ENCODE measurements at regions not wholly inside any gene's neighbourhood (a gene's known extent, or its start where the extent isn't known, plus 50 kb on each side); places are given as distances from the start of the nearest gene placed in this dataset.
"Not testable (repeated sequence)": the region's sequence is repeated elsewhere in the genome, so short reads cannot be mapped to it uniquely, and the experiment has no call there.

DNA sequence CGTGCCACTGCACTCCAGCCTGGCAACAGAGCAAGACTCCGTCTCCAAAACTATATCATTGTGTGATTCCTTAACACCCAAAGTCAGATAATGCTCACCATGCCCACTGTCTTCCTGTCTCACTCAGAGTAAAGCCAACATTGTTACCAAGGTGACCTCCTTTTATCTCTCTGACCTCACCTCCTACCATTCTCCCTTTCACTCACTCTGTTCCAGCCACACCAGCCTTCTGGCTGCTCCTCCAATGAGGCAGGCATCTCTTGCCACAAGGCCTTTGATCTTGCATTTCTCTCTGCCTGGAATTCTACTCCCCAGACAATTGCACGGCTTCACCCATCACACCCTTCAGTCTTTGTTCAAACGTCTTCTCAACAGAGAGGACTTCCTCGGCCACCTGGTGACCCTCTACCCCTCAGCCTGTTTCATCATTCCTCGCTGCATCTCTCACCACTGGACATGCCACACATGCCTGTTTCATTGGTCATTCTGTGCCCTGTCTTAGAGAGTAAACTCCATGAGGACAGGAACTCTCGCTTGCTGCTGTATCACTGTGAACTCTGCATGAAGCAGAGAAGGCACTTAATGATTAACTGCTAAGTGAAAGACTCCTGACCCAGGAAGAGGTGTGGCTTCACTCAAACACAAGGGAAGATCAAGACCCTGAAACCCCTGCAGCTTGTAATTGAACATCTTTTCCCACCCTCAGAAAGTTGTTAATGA, 67.1 kb upstream of the CAPZB start:
- TF ChIP-seq, protein P1, sequence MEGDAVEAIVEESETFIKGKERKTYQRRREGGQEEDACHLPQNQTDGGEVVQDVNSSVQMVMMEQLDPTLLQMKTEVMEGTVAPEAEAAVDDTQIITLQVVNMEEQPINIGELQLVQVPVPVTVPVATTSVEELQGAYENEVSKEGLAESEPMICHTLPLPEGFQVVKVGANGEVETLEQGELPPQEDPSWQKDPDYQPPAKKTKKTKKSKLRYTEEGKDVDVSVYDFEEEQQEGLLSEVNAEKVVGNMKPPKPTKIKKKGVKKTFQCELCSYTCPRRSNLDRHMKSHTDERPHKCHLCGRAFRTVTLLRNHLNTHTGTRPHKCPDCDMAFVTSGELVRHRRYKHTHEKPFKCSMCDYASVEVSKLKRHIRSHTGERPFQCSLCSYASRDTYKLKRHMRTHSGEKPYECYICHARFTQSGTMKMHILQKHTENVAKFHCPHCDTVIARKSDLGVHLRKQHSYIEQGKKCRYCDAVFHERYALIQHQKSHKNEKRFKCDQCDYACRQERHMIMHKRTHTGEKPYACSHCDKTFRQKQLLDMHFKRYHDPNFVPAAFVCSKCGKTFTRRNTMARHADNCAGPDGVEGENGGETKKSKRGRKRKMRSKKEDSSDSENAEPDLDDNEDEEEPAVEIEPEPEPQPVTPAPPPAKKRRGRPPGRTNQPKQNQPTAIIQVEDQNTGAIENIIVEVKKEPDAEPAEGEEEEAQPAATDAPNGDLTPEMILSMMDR (IDR thresholded peaks at IDR 0.05; ENCODE audit: borderline replicate concordance, extremely low read depth, insufficient read depth) = no peak
- no peak for DNase-seq
- Histone ChIP-seq H3K36me3 (ENCODE audit: control insufficient read depth in 2 of 3, insufficient read depth in 3 of 3, low read length in 3 of 3) (no peaks in the 10 kb centered on the region), H3K9me3 (ENCODE audit: control insufficient read depth in 2 of 3, insufficient read depth in 1 of 3, low read length in 3 of 3) (no peaks in the 10 kb centered on the region), H3K27me3 (ENCODE audit: control insufficient read depth, insufficient read depth, low read length) (no peaks in the 10 kb centered on the region), H3K4me3 (ENCODE audit: low read length in 3 of 3) (no peak overlapping the region), H3K27ac (ENCODE audit: low read depth in 2 of 2, low read length in 2 of 2) (no peak overlapping the region), H3K9ac (ENCODE audit: low read length in 3 of 3) (no peak overlapping the region), H3K4me1 (ENCODE audit: control insufficient read depth in 2 of 3, insufficient read depth in 2 of 3, low read depth in 1 of 3, low read length in 3 of 3) (no peaks in the 10 kb centered on the region)
- intact Hi-C loops (cut with DNase I) = no loop called here
- no peak for FAIRE-seq

DNA sequence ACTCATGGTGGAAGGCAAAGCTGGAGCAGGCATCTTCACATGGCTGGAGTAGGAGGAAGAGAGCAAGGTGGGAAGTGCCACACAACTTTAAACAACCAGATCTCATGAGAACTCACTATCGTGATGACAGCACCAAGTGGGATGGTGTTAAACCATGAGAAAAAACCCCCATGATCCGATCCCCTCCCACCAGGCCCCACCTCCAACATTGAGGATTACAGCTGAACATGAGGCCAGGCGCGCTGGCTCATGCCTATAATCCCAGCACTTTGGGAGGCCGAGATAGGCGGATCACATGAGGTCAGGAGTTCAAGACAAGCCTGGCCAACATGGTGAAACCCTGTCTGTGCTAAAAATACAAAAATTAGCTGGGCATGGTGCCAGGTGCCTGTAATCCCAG, 66.5 kb upstream of the CAPZB start:
- DNase-seq; H3K36me3 ChIP-seq (ENCODE audit: control insufficient read depth in 2 of 3, insufficient read depth in 3 of 3, low read length in 3 of 3); H3K27me3 ChIP-seq (ENCODE audit: control insufficient read depth, insufficient read depth, low read length); H3K9ac ChIP-seq (ENCODE audit: low read length in 3 of 3); intact Hi-C loops (cut with DNase I); H3K27ac ChIP-seq (ENCODE audit: low read depth in 2 of 2, low read length in 2 of 2); FAIRE-seq; H3K4me1 ChIP-seq (ENCODE audit: control insufficient read depth in 2 of 3, insufficient read depth in 2 of 3, low read depth in 1 of 3, low read length in 3 of 3); H3K4me3 ChIP-seq (ENCODE audit: low read length in 3 of 3); H3K9me3 ChIP-seq (ENCODE audit: control insufficient read depth in 2 of 3, insufficient read depth in 1 of 3, low read length in 3 of 3): not testable (repeated sequence)

DNA sequence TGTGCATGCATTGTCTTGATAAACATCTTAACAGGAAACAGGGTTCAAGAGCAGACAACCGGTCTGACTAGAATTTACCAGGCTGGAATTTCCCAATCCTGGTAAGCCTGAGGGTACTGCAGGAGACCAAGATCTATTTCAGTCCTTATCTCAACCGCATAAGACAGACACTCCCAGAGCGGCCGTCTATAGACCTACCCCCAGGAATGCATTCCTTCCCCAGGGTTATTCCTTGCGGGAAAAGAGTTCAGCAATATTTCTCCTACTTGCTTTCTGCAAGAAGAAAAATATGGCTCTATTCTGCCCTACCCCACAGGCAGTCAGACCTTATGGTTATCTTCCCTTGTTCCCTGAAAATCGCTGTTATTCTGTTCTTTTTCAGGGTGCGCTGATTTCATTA, 65.1 kb upstream of the CAPZB start:
- intact Hi-C loops (cut with DNase I); H3K9ac ChIP-seq (ENCODE audit: low read length in 3 of 3); H3K27me3 ChIP-seq (ENCODE audit: control insufficient read depth, insufficient read depth, low read length); H3K9me3 ChIP-seq (ENCODE audit: control insufficient read depth in 2 of 3, insufficient read depth in 1 of 3, low read length in 3 of 3); H3K4me1 ChIP-seq (ENCODE audit: control insufficient read depth in 2 of 3, insufficient read depth in 2 of 3, low read depth in 1 of 3, low read length in 3 of 3); H3K4me3 ChIP-seq (ENCODE audit: low read length in 3 of 3); FAIRE-seq; H3K36me3 ChIP-seq (ENCODE audit: control insufficient read depth in 2 of 3, insufficient read depth in 3 of 3, low read length in 3 of 3); H3K27ac ChIP-seq (ENCODE audit: low read depth in 2 of 2, low read length in 2 of 2); DNase-seq: not testable (repeated sequence)

DNA sequence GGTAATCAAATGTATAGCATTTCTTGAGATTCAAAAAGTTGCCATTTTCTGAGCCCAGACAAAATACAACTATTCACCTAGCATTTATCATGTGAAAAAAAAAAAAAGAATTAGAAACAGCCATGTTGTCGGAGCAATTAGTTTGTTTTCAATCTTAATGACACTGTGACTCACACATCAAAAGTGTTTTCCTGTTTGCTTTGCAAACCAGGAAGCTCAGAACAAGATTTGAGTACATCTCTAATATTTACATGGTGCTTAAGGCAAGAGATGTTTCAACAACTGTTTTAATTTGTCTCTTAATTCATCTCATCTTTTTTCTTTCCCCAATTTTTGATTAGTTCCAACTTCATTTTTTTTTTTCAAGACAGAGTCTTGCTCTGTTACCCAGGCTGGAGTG, 62.5 kb upstream of the CAPZB start:
- TF ChIP-seq, protein P1 (IDR thresholded peaks at IDR 0.05; ENCODE audit: borderline replicate concordance, extremely low read depth, insufficient read depth) = no peak
- Histone ChIP-seq H3K4me3 (ENCODE audit: low read length in 3 of 3) (no peak overlapping the region), H3K4me1 (ENCODE audit: control insufficient read depth in 2 of 3, insufficient read depth in 2 of 3, low read depth in 1 of 3, low read length in 3 of 3) (no peaks in the 10 kb centered on the region), H3K36me3 (ENCODE audit: control insufficient read depth in 2 of 3, insufficient read depth in 3 of 3, low read length in 3 of 3) (no peaks in the 10 kb centered on the region), H3K9me3 (ENCODE audit: control insufficient read depth in 2 of 3, insufficient read depth in 1 of 3, low read length in 3 of 3) (peaks cover 0 to 2% (median 0%) of the 10 kb centered on the region in 3 donors), H3K27me3 (ENCODE audit: control insufficient read depth, insufficient read depth, low read length) (no peaks in the 10 kb centered on the region), H3K27ac (ENCODE audit: low read depth in 2 of 2, low read length in 2 of 2) (no peak overlapping the region), H3K9ac (ENCODE audit: low read length in 3 of 3) (no peak overlapping the region)
- intact Hi-C loops (cut with DNase I) = no loop called here
- FAIRE-seq = no peak
- no peak for DNase-seq
